ENCODE measurements at regions not wholly inside any gene's neighbourhood (a gene's known extent, or its start where the extent isn't known, plus 50 kb on each side); places are given as distances from the start of the nearest gene placed in this dataset.
"Not testable (repeated sequence)": the region's sequence is repeated elsewhere in the genome, so short reads cannot be mapped to it uniquely, and the experiment has no call there.

GRCh38 chr4:87716371-87717265 is 66.5 kb downstream of the DMP1 start:
- peak; percentile 2 for DNase-seq (ENCODE audit: low spot score)

- no peak for DNase-seq (ENCODE audit: low spot score)
Measured at GRCh38 chr4:87717276-87718031, 67.4 kb downstream of the DMP1 start.

GRCh38 chr4:87718217-87718835 is 68.2 kb downstream of the DMP1 start:
- no peak for DNase-seq (ENCODE audit: low spot score)

- no peak for DNase-seq (ENCODE audit: low spot score)
Measured at GRCh38 chr4:87720094-87720691, 70.1 kb downstream of the DMP1 start.

GRCh38 chr4:87725287-87725686 is 74.1 kb upstream of the IBSP start:
- DNase-seq (ENCODE audit: low spot score): not testable (repeated sequence)

- DNase-seq (ENCODE audit: low spot score): no peak
Measured at GRCh38 chr4:87732033-87732765, 67.2 kb upstream of the IBSP start.

- no peak for DNase-seq (ENCODE audit: low spot score)
Measured at GRCh38 chr4:87734084-87734483, 65.3 kb upstream of the IBSP start.

- DNase-seq (ENCODE audit: low spot score): no peak
Measured at GRCh38 chr4:87734936-87735335, 64.4 kb upstream of the IBSP start.

GRCh38 chr4:87738483-87738882 is 60.9 kb upstream of the IBSP start:
- no peak for DNase-seq (ENCODE audit: low spot score)

- no peak for DNase-seq (ENCODE audit: low spot score)
Measured at GRCh38 chr4:87739494-87739893, 59.9 kb upstream of the IBSP start.

GRCh38 chr4:87745064-87745807 is 54.1 kb upstream of the IBSP start:
- no peak for DNase-seq (ENCODE audit: low spot score)

- DNase-seq (ENCODE audit: low spot score): no peak
Measured at GRCh38 chr4:87746001-87746400, 53.4 kb upstream of the IBSP start.
